ENCODE measurements at regions not wholly inside any gene's neighbourhood (a gene's known extent, or its start where the extent isn't known, plus 50 kb on each side); places are given as distances from the start of the nearest gene placed in this dataset.

GRCh38 chrX:113274345-113274744 lies 433.7 kb upstream of the AMOT start:
- Histone ChIP-seq H3K23ac (ENCODE audit: insufficient read length) (no peak overlapping the region), H3K9ac (replicated peaks in 1 of 4; ENCODE audit: extremely low read depth in 1 of 4, low read depth in 3 of 4, low read length in 3 of 4) (no peak overlapping the region), H2AK5ac (ENCODE audit: low read depth, low read length) (no peak overlapping the region), H2BK20ac (ENCODE audit: low read length) (no peak overlapping the region), H3K4ac (replicated peaks; ENCODE audit: insufficient read length, low read depth, low read length) (no peak overlapping the region), H3K4me2 (ENCODE audit: insufficient read depth in 1 of 2, low read depth in 2 of 2, low read length in 2 of 2) (no peak overlapping the region), H3K27me3 (replicated peaks in 1 of 4; ENCODE audit: control insufficient read depth in 3 of 4, extremely low read depth in 1 of 4, insufficient read depth in 3 of 4, low read length in 3 of 4) (no peaks in the 10 kb centered on the region), H2AFZ (ENCODE audit: low read length) (no peak overlapping the region), H4K91ac (replicated peaks; ENCODE audit: insufficient read length, low read length) (no peak overlapping the region), H2BK12ac (ENCODE audit: low read depth, low read length) (no peak overlapping the region), H4K20me1 (replicated peaks in 1 of 2; ENCODE audit: control insufficient read depth in 1 of 2, insufficient read depth in 2 of 2, low read length in 2 of 2) (no peaks in the 10 kb centered on the region), H3K36me3 (ENCODE audit: control insufficient read depth in 2 of 4, insufficient read depth in 4 of 4, low read length in 3 of 4) (no peaks in the 10 kb centered on the region), H3K79me2 (ENCODE audit: control insufficient read depth in 1 of 2, insufficient read depth in 2 of 2, low read length in 2 of 2) (no peaks in the 10 kb centered on the region), H4K8ac (ENCODE audit: extremely low read depth, insufficient read depth, low read length) (no peak overlapping the region; the same call in 1 of the 2 replicates), H3K18ac (ENCODE audit: extremely low read depth, low read length) (no peak overlapping the region; the same call in 1 of the 2 replicates), H3K4me1 (replicated peaks in 1 of 4; ENCODE audit: control insufficient read depth in 3 of 4, insufficient read depth in 4 of 4, low read length in 3 of 4) (no peaks in the 10 kb centered on the region), H3K14ac (ENCODE audit: insufficient read length) (no peak overlapping the region), H2BK120ac (replicated peaks; ENCODE audit: low read depth, low read length) (no peak overlapping the region), H3K4me3 (ENCODE audit: extremely low read depth in 1 of 4, insufficient read depth in 2 of 4, low read depth in 3 of 4, low read length in 4 of 4) (no peak overlapping the region), H3K56ac (replicated peaks; ENCODE audit: insufficient read length, low read depth, low read length) (no peak overlapping the region), H2BK5ac (ENCODE audit: low read depth, low read length) (no peak overlapping the region), H3K79me1 (ENCODE audit: low read depth, low read length) (no peaks in the 10 kb centered on the region), H3K23me2 (ENCODE audit: low read depth, low read length) (no peaks in the 10 kb centered on the region), H2BK15ac (ENCODE audit: low read length) (no peak overlapping the region), H3K9me3 (ENCODE audit: insufficient read depth in 2 of 2, low read depth in 1 of 2, low read length in 1 of 2) (no peaks in the 10 kb centered on the region), H4K5ac (ENCODE audit: insufficient read length, low read depth, low read length) (no peak overlapping the region), H3K27ac (ENCODE audit: low read depth, low read length) (no peak overlapping the region)
- DNase-seq (ENCODE audit: low read depth in 1 of 2, low spot score in 2 of 2) (no peak), FAIRE-seq (no peak)
- CTCF ChIA-PET (ENCODE audit: partially characterized antibody): no interaction called here
- 92% methylated on average over 3 of the region's 5 CpGs; no CpG with 5 or more reads in 1 of the 2 experiments for WGBS, 2 experiments (ENCODE audit: extremely low coverage in 1 of 2, insufficient coverage in 1 of 2, insufficient read length in 1 of 2, insufficient replicate concordance in 2 of 2, low coverage in 1 of 2, low lambda C conversion rate in 2 of 2, missing lambda C conversion rate in 1 of 2)
- TF ChIP-seq TCF12 (IDR thresholded peaks at IDR 0.05; ENCODE audit: low read depth, low read length): no peak
- POLR2A ChIA-PET (ENCODE audit: partially characterized antibody): no interaction called here
